Stromal cell of bone marrow (primary cell): ENCODE measurements at regions not wholly inside any gene's neighbourhood (a gene's known extent, or its start where the extent isn't known, plus 50 kb on each side); places are given as distances from the start of the nearest gene placed in this dataset.

ENCODE experiments used
- DNase-seq: peaks from one replicate; pipeline ENCODE4 v3.0.0-alpha.2; 2012; ENCODE audit warnings: low read depth

DNA sequence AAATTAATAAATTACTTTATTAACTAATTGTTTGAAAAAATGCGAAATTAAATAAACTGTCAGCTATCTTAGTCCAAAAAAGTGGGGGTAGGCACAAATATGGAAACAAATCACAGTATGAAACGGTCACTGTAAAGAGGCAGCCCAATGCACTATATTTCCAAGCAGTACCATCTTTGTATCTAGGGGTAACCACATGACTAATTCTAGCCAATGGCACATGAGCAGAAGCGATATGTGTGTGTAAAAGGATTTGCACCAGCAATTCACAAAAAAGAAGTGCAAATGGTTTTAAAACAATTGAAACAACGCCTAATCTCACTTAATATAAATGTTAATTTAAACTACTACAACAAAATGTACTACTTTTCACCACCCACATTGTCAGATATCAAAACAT lies 129.5 kb upstream of the PRNP start:
- DNase-seq = no peak

DNA sequence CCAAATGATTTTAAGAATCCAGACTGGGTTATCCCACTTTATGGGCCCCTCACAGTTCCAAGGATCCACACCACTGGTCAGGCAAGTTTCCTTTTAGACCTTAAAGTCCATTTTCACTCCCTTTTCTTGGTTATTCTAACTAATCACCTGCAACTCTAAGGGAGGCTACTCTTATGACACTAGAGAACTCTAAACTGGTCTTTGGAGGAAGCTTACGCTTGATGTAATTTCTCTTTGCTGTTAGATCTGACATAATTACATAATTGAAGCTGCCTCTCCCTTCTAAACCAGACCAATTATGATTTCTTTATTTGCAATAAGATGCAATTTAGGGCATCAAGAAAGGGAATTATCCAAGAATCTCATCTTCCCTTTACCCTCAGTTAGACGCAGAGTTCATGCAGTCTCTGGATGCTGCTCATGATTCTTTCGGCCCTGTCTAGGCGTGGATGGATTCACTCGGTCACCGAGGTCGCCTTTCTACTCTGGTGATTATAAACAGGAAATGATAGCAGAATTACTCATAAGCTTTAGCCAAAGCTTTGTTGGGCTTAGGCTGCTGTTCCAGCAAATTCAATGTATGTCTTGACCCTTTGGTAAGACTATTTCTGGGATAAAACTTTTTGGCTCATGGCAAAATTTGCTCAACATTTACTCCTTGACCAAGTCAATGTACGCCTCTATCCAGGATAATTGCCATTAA lies 130.9 kb upstream of the PRNP start:
- no peak for DNase-seq

DNA sequence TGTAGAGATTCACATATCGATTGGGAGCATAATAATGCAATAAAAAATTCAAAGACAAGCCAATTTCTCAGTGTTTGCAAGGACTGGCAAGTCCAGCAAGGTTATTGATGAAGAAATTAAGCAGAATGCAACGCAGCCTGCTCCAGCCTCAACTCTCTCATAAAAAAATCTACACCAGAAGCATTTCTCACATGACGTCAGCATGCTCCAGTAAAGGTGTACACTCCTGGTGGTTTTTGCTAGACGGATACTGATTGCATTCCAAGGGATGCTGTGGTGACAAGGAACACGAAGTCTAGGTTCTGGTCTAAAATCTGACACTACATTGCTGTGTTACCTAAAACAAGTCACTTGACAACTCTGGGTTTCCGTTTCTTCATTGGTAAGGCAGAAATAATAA lies 131.9 kb upstream of the PRNP start:
- no peak for DNase-seq

DNA sequence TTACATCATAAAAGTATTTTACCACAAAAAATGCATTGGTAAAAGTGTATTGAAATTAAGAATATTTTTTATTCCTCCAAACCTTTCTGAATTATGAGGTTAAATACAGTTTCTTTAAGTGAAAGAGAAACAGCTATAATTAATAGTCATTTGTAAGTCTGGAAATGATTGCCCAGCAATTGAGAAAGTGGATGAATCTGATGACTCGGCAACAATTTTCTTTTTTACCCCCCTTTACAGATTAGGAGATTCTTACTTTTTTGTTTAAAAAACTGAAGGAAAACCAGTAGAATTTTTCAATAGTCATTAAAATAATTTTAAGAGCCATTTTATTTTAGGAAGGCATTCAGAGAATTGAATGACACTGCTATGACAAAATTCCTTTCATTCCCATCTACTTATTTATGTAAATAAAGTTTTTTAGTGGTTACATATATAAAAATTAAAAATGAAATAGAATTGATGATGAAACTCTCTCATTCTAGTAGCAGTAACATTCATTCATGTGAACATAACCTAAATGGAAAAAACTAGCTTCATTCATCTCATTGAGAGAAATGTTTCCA lies 134.1 kb upstream of the PRNP start:
- DNase-seq = no peak

DNA sequence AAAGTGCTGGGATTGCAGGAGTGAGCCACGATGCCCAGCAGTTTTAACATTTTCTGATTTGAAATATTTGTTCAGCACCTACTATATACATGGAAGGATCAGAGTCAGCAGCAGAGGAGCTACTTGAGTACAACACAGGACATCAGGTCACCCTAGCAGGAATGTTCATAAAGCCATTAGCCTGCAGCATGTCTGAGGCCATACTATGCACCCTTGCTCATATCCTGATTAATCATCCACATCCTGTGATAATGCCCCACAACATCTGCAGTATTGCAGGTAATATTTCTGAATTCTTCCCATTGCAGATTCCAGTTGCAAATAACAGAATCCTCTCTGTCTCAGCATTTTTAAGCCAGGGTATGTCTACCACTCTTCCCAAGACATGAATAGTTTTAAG lies 135.5 kb upstream of the PRNP start:
- DNase-seq = no peak

DNA sequence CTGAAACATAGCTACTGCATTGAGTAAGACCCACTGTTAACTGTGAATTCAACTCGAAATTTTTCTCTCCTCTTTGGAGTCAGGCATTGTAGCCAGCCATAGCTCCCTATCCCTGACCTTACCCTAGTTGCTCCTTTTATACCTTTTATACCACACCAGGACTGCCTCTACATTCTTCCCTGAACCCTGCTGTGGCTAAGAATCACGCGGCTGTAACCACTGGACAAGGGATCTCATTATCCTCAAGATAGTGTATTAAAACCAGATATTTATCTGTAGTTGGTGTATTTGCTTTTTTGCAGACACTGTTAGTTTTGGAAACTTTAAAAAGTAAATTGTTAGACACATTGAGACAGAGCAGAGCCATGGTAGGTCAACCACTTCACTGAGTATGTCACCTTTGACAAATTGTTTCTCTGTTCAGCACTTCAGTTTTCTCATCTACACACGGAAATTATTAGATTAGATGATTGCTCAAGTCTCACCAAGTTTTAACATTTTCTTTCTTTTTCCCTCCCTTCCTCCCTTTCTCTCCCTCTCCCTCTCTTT lies 136.5 kb upstream of the PRNP start:
- DNase-seq = no peak

DNA sequence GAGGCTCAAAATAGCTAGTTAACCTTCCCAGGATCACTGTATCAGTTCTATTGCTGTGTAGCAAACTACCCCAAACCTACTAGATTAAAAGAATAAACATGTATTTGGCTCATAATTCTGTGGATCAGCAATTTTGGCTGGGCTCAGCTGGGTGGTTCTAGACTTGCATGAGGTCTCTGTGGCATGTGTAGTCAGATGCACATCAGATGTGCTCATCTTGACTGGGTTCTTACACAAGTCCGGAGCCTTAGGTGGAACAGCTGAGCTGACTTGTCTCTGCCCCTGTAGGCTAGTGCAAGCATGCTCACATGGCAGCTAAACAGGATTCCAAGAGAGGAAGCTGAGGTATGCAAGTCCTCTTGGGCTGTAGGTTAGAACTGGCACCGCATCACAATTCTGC lies 137.7 kb upstream of the PRNP start:
- no peak for DNase-seq

DNA sequence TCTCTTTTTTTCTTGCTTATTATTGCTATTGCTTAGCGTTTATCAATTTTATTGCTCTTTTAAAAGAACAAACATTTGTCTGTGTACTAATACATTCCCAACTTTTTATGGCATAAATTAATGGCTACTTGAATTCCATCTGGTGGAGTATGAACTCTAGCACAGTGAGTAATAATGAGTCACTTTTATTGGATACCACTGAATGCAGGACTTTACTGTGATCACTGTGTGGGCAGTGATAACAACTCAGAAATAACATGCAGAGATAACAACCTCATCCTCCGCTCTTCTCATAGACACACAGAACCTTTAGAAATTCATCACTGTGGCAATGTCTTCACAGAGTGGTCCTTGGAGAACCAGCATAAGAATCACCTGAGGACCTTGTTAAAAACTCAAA lies 139.5 kb upstream of the PRNP start:
- DNase-seq = peak; percentile 40

DNA sequence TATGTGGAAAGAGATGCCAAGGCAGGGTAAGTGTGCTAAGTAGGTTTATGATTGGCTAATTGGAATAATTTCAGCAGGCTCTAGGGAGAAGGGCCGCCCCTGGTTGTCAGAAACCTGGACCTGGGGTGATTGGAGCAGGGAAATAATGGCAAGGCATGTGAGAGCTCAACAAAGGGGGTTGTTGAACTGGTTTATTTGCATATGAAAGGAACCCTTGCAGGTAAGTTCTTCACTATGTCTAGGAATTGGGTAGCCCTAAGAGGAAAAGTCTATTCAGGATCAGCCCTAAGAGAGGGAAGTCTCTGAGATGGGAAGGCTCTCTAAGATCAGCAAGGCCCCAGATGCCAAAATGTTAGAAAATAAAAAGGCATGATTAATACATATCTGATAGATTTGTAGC lies 139.9 kb upstream of the PRNP start:
- no peak for DNase-seq

DNA sequence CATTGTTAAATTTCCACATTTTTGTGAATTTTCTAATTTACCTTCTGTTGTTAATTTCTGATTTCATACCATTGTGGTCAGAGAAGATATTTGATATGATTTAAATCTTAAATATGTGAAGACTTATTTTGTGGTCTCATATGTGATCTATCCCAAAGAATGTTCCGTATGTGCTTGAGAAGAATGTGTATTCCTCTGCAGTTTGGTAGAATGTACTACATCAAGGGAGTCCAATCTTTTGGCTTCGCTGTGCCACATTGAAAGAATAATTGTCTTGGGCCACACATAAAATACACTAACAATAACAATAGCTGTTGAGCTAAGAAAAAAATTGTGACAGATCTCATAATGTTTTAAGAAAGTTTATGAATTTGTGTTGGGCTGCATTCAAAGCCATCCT lies 140.7 kb upstream of the PRNP start:
- DNase-seq = no peak

DNA sequence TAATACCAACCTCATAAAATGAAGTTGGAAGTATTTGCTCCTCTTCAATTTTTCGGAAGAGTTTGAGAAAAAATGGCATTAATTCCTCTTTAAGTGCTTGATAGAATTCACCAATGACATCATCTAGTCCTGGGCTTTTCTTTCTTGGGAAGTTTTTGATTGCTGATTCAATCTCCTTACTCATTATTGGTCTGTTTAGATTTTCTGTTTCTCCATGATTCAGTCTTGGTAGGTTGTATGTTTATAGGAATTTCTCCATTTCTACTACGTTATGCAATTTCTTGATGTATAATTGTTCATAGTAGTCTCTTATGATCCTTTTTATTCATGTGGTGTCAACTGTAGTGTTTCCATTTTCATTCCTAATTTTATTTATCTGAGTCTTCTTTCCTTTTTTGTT lies 141.5 kb upstream of the PRNP start:
- DNase-seq = peak; percentile 45

DNA sequence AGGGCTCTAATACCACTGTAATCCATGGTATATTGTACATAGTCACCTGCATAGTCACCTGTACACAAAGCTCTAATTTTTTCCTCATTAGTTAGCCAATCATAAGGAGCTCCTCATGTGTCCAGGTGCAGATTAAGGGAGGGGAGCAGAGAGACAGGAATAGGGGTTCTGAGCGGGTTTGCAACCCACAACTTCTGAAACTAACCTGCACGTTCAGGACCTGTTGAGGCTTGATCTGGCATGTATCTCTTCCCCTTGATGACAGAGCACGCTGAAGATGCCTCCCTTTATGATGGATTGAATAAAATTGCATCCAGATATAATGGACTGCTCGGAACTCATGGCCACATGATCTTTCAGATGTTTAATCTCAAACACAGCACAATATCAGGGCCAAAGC lies 144.0 kb upstream of the PRNP start:
- no peak for DNase-seq

DNA sequence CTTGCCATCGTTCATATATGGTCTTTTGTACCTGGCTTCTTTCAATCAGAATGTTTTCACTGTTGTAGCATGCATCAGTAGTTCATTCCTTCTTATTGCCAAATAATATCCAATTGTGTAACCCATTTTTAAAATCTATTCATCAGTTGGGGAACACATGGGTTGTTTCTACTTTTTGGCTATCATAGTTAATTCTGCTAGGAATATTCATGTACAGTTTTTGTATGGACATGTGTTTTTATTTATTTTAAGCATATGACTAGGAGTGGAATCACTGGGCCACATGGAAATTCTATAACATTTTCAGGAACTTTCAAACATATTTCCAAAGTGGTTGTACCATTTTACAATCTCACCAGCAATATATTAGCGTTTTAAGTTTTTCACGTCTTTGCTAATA lies 151.9 kb upstream of the PRNP start:
- DNase-seq = no peak

DNA sequence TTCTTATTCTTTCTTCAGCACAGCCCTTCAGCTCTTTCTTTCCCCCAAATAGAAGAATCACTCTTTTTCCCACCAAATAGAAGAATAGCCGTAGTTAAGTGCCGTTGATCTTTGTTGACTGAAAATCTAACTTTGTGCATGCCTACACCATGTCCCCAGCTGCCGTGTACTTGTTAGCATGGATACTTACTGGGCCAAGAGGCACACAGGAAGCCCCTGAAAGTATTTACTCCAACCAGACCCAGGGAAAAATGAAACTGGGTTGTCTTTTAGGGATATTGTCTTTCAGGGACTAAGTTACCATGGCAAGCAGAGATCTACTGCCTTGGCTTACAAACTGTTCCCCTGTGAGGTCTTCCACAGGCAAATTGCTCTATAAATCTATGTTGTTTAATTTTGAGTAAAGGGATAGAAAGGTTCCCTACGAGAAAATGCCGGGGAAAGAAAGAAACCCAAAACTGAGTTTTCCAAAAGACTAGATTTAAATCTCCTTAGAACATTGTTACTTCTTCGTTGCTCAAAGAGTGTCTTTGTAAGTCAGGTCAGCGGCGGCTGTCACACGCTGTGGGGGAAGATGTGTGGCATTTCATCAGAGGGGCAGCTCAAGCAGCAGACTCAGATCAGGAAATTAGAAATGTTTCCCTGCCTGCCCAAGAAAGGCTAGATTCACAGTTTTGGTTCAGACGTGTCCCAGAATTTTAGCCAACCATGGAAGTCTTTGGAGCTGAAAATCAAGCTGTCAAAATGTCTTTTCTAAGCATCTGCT lies 152.7 kb upstream of the PRNP start:
- no peak for DNase-seq

DNA sequence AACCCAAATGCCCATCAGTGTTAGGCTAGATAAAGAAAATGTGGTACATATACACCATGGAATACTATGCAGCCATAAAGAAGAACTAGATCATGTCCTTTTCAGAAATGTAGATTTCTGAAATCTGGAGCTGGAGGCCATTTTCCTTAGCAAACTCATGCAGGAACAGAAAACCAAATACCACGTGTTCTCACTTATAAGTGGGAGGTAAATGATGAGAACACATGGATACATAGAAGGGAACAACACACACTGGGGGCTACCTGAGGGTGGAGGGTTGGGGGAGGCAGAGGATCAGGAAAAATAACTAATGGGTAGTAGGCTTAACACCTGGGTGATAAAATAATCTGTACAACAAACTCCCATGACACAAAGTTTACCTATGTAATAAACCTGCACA lies 153.5 kb upstream of the PRNP start:
- no peak for DNase-seq

DNA sequence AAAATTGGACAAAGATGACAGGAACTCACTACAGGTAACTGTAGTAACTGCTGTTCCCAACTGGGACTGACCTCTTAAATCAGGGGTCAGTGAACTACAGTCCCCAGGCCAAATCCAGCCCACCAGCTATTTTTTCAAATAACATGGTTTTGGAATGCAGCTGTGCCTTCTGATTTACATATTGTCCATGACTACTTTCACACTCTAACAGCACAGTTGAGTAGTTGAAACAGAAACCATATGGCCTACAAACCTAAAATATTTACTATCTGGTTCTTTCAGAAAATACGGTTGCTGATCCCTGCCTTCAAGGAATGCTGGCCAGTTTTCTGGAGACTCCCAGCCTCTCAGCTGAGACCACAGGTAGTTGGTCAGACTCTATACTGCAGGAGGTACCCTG lies 161.5 kb upstream of the PRNP start:
- DNase-seq = no peak

DNA sequence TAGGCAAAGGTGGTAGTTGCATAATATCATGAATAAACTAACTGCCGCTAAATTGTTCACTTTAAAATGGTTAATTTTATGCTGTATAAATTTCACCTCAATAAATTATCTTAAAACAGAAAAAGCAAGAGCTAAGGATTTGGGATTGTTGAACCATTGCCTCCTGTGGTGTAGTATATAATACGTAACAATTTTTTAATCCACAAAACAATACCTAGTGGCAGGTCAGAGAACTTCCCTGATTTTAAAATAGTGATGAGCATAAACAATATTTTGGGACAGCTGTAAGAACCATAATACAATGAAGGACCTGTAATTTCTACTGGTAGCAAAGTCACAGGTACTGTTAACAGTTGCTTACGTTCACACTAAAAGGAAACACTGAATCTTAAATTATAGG lies 161.9 kb upstream of the PRNP start:
- DNase-seq = no peak

DNA sequence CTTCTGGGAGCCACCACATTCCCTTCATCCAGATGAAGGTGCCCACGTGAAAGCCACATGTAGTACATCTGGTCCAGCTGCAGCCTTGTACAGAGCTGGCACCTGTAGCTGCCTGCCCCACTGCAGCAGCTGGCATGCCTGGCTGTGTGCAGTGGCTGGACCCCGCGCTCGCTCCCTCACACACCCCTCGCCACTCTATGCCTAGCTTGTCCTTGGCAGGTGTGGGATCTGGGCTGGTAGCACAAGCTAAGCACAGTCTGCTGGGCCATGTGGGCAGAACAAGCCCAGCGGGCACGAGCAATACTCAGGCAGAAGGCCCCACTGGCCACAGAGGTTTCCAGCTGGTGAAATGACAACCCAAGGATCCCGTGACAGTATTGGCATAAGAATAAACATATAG lies 163.9 kb upstream of the PRNP start:
- DNase-seq = no peak

DNA sequence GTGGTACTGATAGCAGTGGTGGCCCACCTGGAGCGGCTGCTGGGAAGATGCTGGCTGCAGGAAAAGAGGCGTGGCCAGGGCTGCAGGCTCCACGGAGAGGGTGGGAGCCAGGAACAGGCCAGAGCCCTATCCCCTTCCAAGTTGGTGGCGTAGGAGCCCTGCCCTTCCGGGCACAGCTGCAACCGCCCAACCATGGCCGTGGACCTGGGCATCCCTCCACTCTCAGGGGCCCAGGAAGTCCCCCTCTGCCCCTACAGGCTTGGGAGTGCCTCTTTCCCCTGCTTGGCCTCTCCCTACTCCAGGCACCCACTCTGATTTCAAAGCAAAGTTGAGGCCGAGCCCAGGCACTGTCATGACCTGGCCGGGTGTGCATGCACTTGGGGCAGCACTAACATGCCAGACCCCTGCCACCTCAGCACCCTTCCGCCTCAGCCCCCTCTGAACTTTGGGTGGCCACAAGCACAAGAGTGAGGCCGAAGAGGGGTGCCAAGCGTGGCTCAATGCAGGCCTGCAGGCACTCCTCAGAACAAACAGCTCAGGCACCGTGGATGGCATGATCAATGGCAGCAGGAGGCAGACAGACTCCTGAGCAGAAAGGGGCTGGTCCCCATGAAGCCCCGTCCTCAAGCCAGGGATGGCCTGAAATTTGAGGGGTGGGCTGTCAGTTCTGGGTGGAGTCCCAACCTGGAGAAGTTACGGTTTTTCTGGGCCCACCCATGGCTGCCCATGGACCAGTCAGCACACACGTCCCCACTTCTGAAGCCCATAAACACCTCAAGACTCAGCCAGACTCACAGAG lies 164.9 kb upstream of the PRNP start:
- no peak for DNase-seq

DNA sequence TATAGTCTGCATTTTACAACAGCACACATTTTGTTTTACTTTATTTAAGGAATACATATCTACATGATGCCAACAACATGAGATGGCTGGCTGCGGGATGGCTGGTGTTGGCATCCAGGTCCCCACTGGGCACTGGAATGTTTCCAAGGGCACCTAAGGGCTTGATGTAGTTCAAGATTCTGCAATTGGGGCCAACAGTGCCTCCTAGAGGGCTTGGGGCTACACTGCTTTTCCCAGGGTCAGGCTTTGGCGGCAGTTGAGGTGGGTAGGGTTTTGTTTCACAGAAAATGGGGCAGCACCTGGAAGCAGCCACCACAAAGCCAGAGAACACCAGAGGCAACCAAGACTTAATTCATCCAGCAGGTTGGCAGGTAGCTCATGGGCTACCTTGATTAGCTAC lies 166.7 kb upstream of the PRNP start:
- no peak for DNase-seq

DNA sequence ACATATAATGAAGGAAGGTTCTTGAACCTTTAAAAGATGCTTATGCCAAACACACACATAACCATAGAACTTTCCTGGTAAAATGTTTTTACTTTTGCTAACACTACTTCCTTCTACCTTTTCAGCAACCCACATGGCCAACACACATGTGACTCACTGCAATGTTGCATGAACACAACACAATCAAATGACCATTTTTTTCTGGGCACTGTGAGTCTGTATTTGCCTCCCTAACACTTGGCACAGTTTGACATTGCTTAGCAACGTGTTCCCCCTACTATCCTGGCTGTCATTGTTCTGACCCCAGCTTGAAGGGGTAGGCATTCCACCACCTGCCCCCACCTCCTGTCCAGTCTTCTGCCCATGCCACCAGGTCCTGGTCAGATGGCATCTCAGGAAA lies 169.4 kb upstream of the PRNP start:
- DNase-seq = no peak

DNA sequence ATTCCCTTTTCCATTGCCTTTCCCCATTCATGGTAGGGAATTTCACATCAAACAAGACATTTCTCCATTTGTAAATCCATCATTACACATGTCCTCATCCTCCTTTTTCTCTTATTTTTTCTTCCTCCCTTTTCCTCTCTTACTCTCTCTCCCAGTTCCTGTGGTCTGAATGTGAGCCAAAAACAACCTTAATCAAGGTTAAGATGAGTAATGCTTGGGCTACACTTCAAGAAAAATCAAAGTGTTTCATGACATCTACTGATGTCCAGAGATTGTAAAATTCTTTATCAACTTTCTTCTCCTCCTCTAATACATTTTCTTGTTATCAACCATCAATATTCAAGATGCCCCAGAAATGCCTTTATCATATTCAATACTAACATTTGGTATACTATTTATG lies 172.5 kb upstream of the PRNP start:
- DNase-seq = peak; percentile 52
